HepG2 (cell line): ENCODE measurements at regions not wholly inside any gene's neighbourhood (a gene's known extent, or its start where the extent isn't known, plus 50 kb on each side); places are given as distances from the start of the nearest gene placed in this dataset.

Experiments
- ATAC-seq: fragments of 200-7000 bp; cut with Tn5 transposase; 3 replicates; pipeline ENCODE4 v1.9.1; 2020; ENCODE audit warnings: mild to moderate bottlenecking, moderate library complexity
- BruUV-seq: library from RNA; stranded (reverse); fragments of 400-500 nt; replicated peaks from 2 replicates; lab custom pipeline; 2021; lab: Mats Ljungman, UMichigan
- CTCF ChIA-PET: fragments of 300-600 bp; formaldehyde crosslinking; extraction: SDS; loops from one replicate; lab custom pipeline; 2021; ENCODE audit warnings: low total read pairs, inconsistent platforms, low intra/inter-chr PET ratio; lab: Yijun Ruan, JAX
- POLR2A ChIA-PET: fragments of 350-600 bp; sonication (Branson Sonifier 250); formaldehyde crosslinking; loops from one replicate; lab custom pipeline; 2020; ENCODE audit warnings: antibody characterized with exemption, inconsistent platforms; lab: Yijun Ruan, JAX
- DNase-seq: peaks from one replicate; pipeline ENCODE4 v3.0.0-alpha.2; 2015; ENCODE audit warnings: low spot score
- FAIRE-seq: peaks from 3 replicates; lab custom pipeline; 2011; peaks lifted over from hg19 to GRCh38; lab: Jason Lieb, UNC
- H2AFZ ChIP-seq: one replicate; pipeline ENCODE4 v1.6.1; 2011; ENCODE audit warnings: low read length, inconsistent platforms
- H3K27ac ChIP-seq: fragments of 300-600 bp; 3 replicates; pipeline ENCODE4 v1.8.0; 2011; ENCODE audit warnings: mixed run types, mild to moderate bottlenecking, mixed read lengths, low read length, inconsistent platforms; ENCODE audit not compliant: insufficient read depth; ENCODE audit errors: extremely low read length
- H3K27me3 ChIP-seq, 2 experiments: fragments of 200-600 bp in 1 of 2; 2 replicates in 1 of 2; 3 replicates in 1 of 2; pipeline versions ENCODE4 v1.6.0 to v1.8.0; 2011; ENCODE audit warnings: low read length in 2 of 2, mild to moderate bottlenecking in 2 of 2, moderate library complexity in 2 of 2, inconsistent platforms in 1 of 2; ENCODE audit not compliant: insufficient read depth in 2 of 2, control insufficient read depth in 1 of 2
- H3K36me3 ChIP-seq, 2 experiments: fragments of 200-600 bp in 1 of 2; replicated peaks in 1 of 2; 2 replicates in 1 of 2; 3 replicates in 1 of 2; pipeline versions ENCODE4 v1.5.1 to v1.8.0; 2011; ENCODE audit warnings: low read length in 2 of 2, inconsistent platforms in 1 of 2; ENCODE audit not compliant: insufficient read depth in 2 of 2, control insufficient read depth in 1 of 2
- H3K4me1 ChIP-seq: 2 replicates; pipeline ENCODE4 v1.5.1; 2012; ENCODE audit warnings: low read length, inconsistent platforms; ENCODE audit not compliant: insufficient read depth
- H3K4me2 ChIP-seq: 2 replicates; pipeline ENCODE4 v1.6.0; 2011; ENCODE audit warnings: low read depth, low read length, inconsistent platforms
- H3K4me3 ChIP-seq, 3 experiments: fragments of 200-600 bp in 1 of 3; sonication (generic), shearing (Covaris generic) in 1 of 3; replicated peaks in 1 of 3; 2 replicates each; pipeline ENCODE4 v1.5.1; 2011 to 2016; ENCODE audit warnings: low read length in 3 of 3, inconsistent platforms in 2 of 3, low read depth in 2 of 3, mild to moderate bottlenecking in 2 of 3, control low read depth in 1 of 3, mixed read lengths in 1 of 3; ENCODE audit not compliant: insufficient read depth in 1 of 3
- H3K79me2 ChIP-seq: one replicate; pipeline ENCODE4 v1.6.1; 2011; ENCODE audit warnings: low read length, inconsistent platforms; ENCODE audit not compliant: insufficient read depth
- H3K9ac ChIP-seq: 2 replicates; pipeline ENCODE4 v1.6.0; 2011; ENCODE audit warnings: mild to moderate bottlenecking, low read depth, low read length, inconsistent platforms; ENCODE audit not compliant: insufficient read depth
- H3K9me3 ChIP-seq: 2 replicates; pipeline ENCODE4 v1.5.1; 2012; ENCODE audit warnings: mild to moderate bottlenecking, low read length
- H4K20me1 ChIP-seq: 2 replicates; pipeline ENCODE4 v1.6.0; 2011; ENCODE audit warnings: inconsistent platforms, mild to moderate bottlenecking, low read length, moderate library complexity; ENCODE audit not compliant: insufficient read depth
- CSRNP2 ChIP-seq: sonication (generic); formaldehyde crosslinking; conservative IDR thresholded peaks from 2 replicates; pipeline ENCODE4 v1.8.0; 2022; ENCODE audit warnings: low read depth, missing genetic modification reagents
- HNRNPH1 ChIP-seq: fragments of 200-400 bp; formaldehyde crosslinking; optimal IDR thresholded peaks from 2 replicates; pipeline ENCODE3; 2017; ENCODE audit warnings: mild to moderate bottlenecking, low read depth, low read length
- NFYC ChIP-seq: IDR thresholded peaks from 2 replicates; pipeline ENCODE4 v1.6.1; 2016; ENCODE audit warnings: missing genetic modification reagents, missing compliant biosample characterization
- ZNF275 ChIP-seq: sonication (generic); formaldehyde crosslinking; IDR thresholded peaks from 2 replicates; pipeline ENCODE4 v1.8.0; 2022; ENCODE audit warnings: missing genetic modification reagents, mild to moderate bottlenecking, inconsistent platforms, borderline replicate concordance
- ZNF329 ChIP-seq: sonication (generic); formaldehyde crosslinking; IDR thresholded peaks from 2 replicates; pipeline ENCODE4 v1.9.0; 2021; ENCODE audit warnings: low read depth, mild to moderate bottlenecking, missing genetic modification reagents
- WGBS: methylation state at CpG from one replicate; pipeline ENCODE4 v1.1.6; 2017; ENCODE audit warnings: low lambda C conversion rate; 5-methylcytosine and 5-hydroxymethylcytosine counted together
- in situ Hi-C: cut with HindIII; loops from 2 replicates; pipeline ENCODE4 v1.10.0; 2017; ENCODE audit warnings: low pct_unique_long_range_greater_than_20kb; ENCODE audit not compliant: extremely low pct_ligation_motif_present
- intact Hi-C: fragments of 100-400 bp; cut with micrococcal nuclease; formaldehyde crosslinking; loops from one replicate; pipeline ENCODE4 v1.10.0; 2022; ENCODE audit not compliant: unreplicated experiment
- TF ChIP-seq, protein P1 (sequence below): sonication (generic); formaldehyde crosslinking; conservative IDR thresholded peaks from 2 replicates; pipeline ENCODE4 v1.4.0; 2020; ENCODE audit warnings: missing genetic modification reagents

GRCh38 chr1:4483021-4483625, 171.3 kb upstream of the AJAP1 start:
- POLR2A ChIA-PET, result no interaction called here
- no peak for DNase-seq
- Histone ChIP-seq H3K36me3 (no peaks in the 10 kb centered on the region), H3K4me1 (no peaks in the 10 kb centered on the region), H3K9me3 (no peaks in the 10 kb centered on the region), H3K79me2 (no peaks in the 10 kb centered on the region), H3K27ac (no peak overlapping the region), H3K27me3 (peaks cover 3 to 9% of the 10 kb centered on the region in 2 experiments; a peak in 1 of 5 replicates)
- 0% methylated on average over 6 of the region's 8 CpGs for WGBS
- ATAC-seq, result no peak
- BruUV-seq, result no TSS peak
- no peak for TF ChIP-seq ZNF329 (CRISPR knock-in tag)
- TF ChIP-seq, protein P1, sequence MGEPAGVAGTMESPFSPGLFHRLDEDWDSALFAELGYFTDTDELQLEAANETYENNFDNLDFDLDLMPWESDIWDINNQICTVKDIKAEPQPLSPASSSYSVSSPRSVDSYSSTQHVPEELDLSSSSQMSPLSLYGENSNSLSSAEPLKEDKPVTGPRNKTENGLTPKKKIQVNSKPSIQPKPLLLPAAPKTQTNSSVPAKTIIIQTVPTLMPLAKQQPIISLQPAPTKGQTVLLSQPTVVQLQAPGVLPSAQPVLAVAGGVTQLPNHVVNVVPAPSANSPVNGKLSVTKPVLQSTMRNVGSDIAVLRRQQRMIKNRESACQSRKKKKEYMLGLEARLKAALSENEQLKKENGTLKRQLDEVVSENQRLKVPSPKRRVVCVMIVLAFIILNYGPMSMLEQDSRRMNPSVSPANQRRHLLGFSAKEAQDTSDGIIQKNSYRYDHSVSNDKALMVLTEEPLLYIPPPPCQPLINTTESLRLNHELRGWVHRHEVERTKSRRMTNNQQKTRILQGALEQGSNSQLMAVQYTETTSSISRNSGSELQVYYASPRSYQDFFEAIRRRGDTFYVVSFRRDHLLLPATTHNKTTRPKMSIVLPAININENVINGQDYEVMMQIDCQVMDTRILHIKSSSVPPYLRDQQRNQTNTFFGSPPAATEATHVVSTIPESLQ, result no peak
- no peak for TF ChIP-seq CSRNP2 (CRISPR knock-in tag)
- TF ChIP-seq ZNF275 (CRISPR knock-in tag), result no peak
- no peak for TF ChIP-seq NFYC (CRISPR knock-in tag)
- TF ChIP-seq HNRNPH1, result no peak
- TF ChIP-seq, all 625 proteins: peak for 0
- FAIRE-seq, result no peak
- no peak overlapping the region for H2AFZ ChIP-seq
- intact Hi-C loops, result no loop called here
- CTCF ChIA-PET, result no interaction called here
- H3K9ac ChIP-seq, result no peak overlapping the region
- in situ Hi-C loops, result no loop called here
- H3K4me2 ChIP-seq, result no peak overlapping the region
- no peaks in the 10 kb centered on the region for H4K20me1 ChIP-seq
- no peak overlapping the region for H3K4me3 ChIP-seq
